Bronchial epithelial cell (primary cell): ENCODE measurements at regions not wholly inside any gene's neighbourhood (a gene's known extent, or its start where the extent isn't known, plus 50 kb on each side); places are given as distances from the start of the nearest gene placed in this dataset.

Experiments
- DNase-seq: peaks from one replicate; pipeline ENCODE4 v3.0.0-alpha.2; 2010; ENCODE audit warnings: low read depth
- FAIRE-seq: peaks from 2 replicates; lab custom pipeline; 2011; peaks lifted over from hg19 to GRCh38; lab: Jason Lieb, UNC
- H3K27me3 ChIP-seq: 2 replicates; pipeline ENCODE4 v1.5.1; 2011; ENCODE audit warnings: low read length; ENCODE audit not compliant: control insufficient read depth, insufficient read depth
- H3K36me3 ChIP-seq: 2 replicates; pipeline ENCODE4 v1.5.1; 2011; ENCODE audit warnings: low read length; ENCODE audit not compliant: control insufficient read depth, insufficient read depth
- H3K4me3 ChIP-seq: 2 replicates; pipeline ENCODE4 v1.5.1; 2011; ENCODE audit warnings: mild to moderate bottlenecking, low read depth, low read length, control low read depth
- CTCF ChIP-seq: IDR thresholded peaks from 2 replicates; pipeline ENCODE4 v1.5.1; 2011; ENCODE audit warnings: mild to moderate bottlenecking, moderate library complexity, low read length, control low read depth, inconsistent platforms; ENCODE audit not compliant: insufficient read depth, severe bottlenecking

- DNase-seq (no peak), FAIRE-seq (no peak)
- TF ChIP-seq CTCF = no peak
- H3K27me3 ChIP-seq = no peaks in the 10 kb centered on the region
- no peak overlapping the region for H3K4me3 ChIP-seq
- no peaks in the 10 kb centered on the region for H3K36me3 ChIP-seq
Measured at GRCh38 chr6:117191009-117191408, 74.3 kb upstream of the VGLL2 start.

DNA sequence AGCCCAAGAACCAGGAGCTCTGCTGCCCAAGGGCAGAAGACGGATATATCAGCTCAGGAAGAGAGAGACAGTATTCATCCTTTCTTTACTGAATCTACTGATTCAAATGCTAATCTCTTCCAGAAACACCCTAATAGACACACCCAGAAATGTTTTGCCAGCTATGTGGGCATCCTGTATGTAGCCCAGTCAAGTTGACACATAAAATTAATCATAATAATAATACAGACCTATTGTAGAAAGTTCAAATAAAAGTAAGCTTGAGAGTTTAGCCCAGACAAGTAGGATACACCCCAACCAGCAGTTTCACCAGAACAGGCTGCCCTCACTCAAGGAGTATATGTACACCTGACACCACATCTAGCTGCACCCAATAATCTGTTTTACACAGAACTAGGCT, 73.9 kb upstream of the VGLL2 start:
- no peaks in the 10 kb centered on the region for H3K27me3 ChIP-seq
- no peak overlapping the region for H3K4me3 ChIP-seq
- FAIRE-seq (no peak), DNase-seq (no peak)
- TF ChIP-seq CTCF = no peak
- H3K36me3 ChIP-seq = no peaks in the 10 kb centered on the region

- DNase-seq = no peak
- no peak for FAIRE-seq
- no peaks in the 10 kb centered on the region for H3K27me3 ChIP-seq
- no peak overlapping the region for H3K4me3 ChIP-seq
- no peak for TF ChIP-seq CTCF
- no peaks in the 10 kb centered on the region for H3K36me3 ChIP-seq
Measured at GRCh38 chr6:117194271-117194670, 71.1 kb upstream of the VGLL2 start.

DNA sequence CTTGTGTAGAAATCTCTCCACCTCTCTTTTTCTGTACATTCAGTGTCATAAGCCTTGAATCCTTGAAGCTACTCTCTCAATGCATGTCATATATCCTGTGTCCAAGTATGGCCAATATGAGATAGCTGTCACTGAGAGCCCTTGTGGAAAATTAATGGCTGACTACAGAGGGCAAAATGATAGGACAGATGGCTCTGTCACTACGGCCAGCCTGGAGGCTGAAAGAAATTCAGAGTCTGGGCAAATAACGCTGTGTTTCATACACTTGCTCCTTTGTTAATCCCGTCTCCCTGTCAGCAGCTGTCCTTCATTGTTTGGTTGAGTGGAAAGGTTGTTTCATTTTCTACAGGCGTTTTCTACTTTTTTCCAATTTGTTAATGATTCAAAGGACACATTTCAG, 70.4 kb upstream of the VGLL2 start:
- no peak for TF ChIP-seq CTCF
- no peak overlapping the region for H3K4me3 ChIP-seq
- FAIRE-seq (no peak), DNase-seq (no peak)
- no peaks in the 10 kb centered on the region for H3K36me3 ChIP-seq
- H3K27me3 ChIP-seq = no peaks in the 10 kb centered on the region

GRCh38 chr6:117195728-117196127, 69.6 kb upstream of the VGLL2 start:
- no peaks in the 10 kb centered on the region for H3K36me3 ChIP-seq
- H3K4me3 ChIP-seq = no peak overlapping the region
- H3K27me3 ChIP-seq = no peaks in the 10 kb centered on the region
- FAIRE-seq = no peak
- peak; percentile 66 for DNase-seq
- TF ChIP-seq CTCF = no peak

- H3K4me3 ChIP-seq = no peak overlapping the region
- no peak for FAIRE-seq
- no peaks in the 10 kb centered on the region for H3K36me3 ChIP-seq
- no peak for TF ChIP-seq CTCF
- DNase-seq = peak; percentile 10
- H3K27me3 ChIP-seq = no peaks in the 10 kb centered on the region
Measured at GRCh38 chr6:117200067-117200466, 65.3 kb upstream of the VGLL2 start.
